GM19043 (cell line): ENCODE measurements at regions not wholly inside any gene's neighbourhood (a gene's known extent, or its start where the extent isn't known, plus 50 kb on each side); places are given as distances from the start of the nearest gene placed in this dataset.
"Not testable (repeated sequence)": the region's sequence is repeated elsewhere in the genome, so short reads cannot be mapped to it uniquely, and the experiment has no call there.

ENCODE experiments used
- ATAC-seq: cut with Tn5 transposase; IDR thresholded peaks from one replicate; pipeline ENCODE4 v1.9.1; 2021; ENCODE audit warnings: low read depth; ENCODE audit not compliant: unreplicated experiment

- no peak for ATAC-seq
Observed at GRCh38 chr7:67662804-67663203, 666.2 kb downstream of the TYW1 start.

GRCh38 chr7:67663644-67664043 is 667.0 kb downstream of the TYW1 start:
- no peak for ATAC-seq

GRCh38 chr7:67666359-67666758 is 669.7 kb downstream of the TYW1 start:
- not testable (repeated sequence) for ATAC-seq

- ATAC-seq = no peak
Observed at GRCh38 chr7:67671006-67671548, 674.4 kb downstream of the TYW1 start.

GRCh38 chr7:67673861-67674260 is 677.2 kb downstream of the TYW1 start:
- ATAC-seq = no peak

- ATAC-seq = not testable (repeated sequence)
Observed at GRCh38 chr7:67674862-67675261, 678.2 kb downstream of the TYW1 start.

GRCh38 chr7:67675971-67676370 is 679.3 kb downstream of the TYW1 start:
- ATAC-seq = no peak

- no peak for ATAC-seq
Observed at GRCh38 chr7:67678419-67678818, 681.8 kb downstream of the TYW1 start.

GRCh38 chr7:67683628-67684027 is 687.0 kb downstream of the TYW1 start:
- no peak for ATAC-seq

GRCh38 chr7:67690700-67691099 is 694.1 kb downstream of the TYW1 start:
- ATAC-seq = no peak

- ATAC-seq = no peak
Observed at GRCh38 chr7:67692425-67692824, 695.8 kb downstream of the TYW1 start.

GRCh38 chr7:67696124-67696523 is 699.5 kb downstream of the TYW1 start:
- no peak for ATAC-seq

GRCh38 chr7:67696878-67697277 is 700.2 kb downstream of the TYW1 start:
- ATAC-seq = no peak

GRCh38 chr7:67698354-67698753 is 701.7 kb downstream of the TYW1 start:
- no peak for ATAC-seq

GRCh38 chr7:67705850-67706249 is 709.2 kb downstream of the TYW1 start:
- no peak for ATAC-seq

GRCh38 chr7:67711706-67712105 is 715.1 kb downstream of the TYW1 start:
- ATAC-seq = no peak

- no peak for ATAC-seq
Observed at GRCh38 chr7:67713451-67714056, 716.9 kb downstream of the TYW1 start.

- ATAC-seq = no peak
Observed at GRCh38 chr7:67716729-67717128, 720.1 kb downstream of the TYW1 start.

GRCh38 chr7:67723591-67723990 is 727.0 kb downstream of the TYW1 start:
- no peak for ATAC-seq

- no peak for ATAC-seq
Observed at GRCh38 chr7:67724435-67724834, 727.8 kb downstream of the TYW1 start.

GRCh38 chr7:67724955-67725354 is 728.3 kb downstream of the TYW1 start:
- no peak for ATAC-seq

- no peak for ATAC-seq
Observed at GRCh38 chr7:67725423-67725822, 728.8 kb downstream of the TYW1 start.

GRCh38 chr7:67729771-67730170 is 733.1 kb downstream of the TYW1 start:
- ATAC-seq = no peak
